ENCODE measurements at regions not wholly inside any gene's neighbourhood (a gene's known extent, or its start where the extent isn't known, plus 50 kb on each side); places are given as distances from the start of the nearest gene placed in this dataset.

DNA sequence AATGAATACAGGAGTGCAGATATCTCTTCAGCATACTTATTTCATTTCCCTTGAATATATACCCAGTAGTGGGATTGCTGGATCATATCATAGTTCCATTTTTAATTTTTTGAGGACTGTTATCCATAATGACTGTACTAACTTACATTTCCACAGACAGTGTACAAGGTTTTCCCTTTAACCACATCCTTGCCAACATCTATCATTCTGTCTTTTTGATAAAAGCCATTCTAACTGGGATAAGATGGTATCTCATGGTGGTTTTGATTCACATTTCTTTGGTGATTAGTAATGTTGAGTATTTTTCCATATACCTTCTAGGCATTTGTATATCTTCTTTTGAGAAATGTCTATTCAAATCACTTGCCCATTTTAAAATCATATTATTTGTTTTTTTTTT is 325.2 kb downstream of the CYP26B1 start:
- Histone ChIP-seq H3K4me1 (no peaks in the 10 kb centered on the region), H3K9me3 (no peaks in the 10 kb centered on the region), H3K27me3 (peaks cover 0 to 6% (median 3%) of the 10 kb centered on the region in 3 donors), H3K4me3 (no peak overlapping the region), H3K27ac (no peak overlapping the region), H3K36me3 (no peaks in the 10 kb centered on the region)
- no peak for DNase-seq
- intact Hi-C loops (cut with DNase I; ENCODE audit: low total_unique reads): no loop called here
- TF ChIP-seq EP300 (IDR thresholded peaks at IDR 0.05) (no peak), CTCF (IDR thresholded peaks at IDR 0.05) (no peak), POLR2AphosphoS5 (IDR thresholded peaks at IDR 0.05) (no peak), POLR2A (IDR thresholded peaks at IDR 0.05) (no peak)

- H3K27ac ChIP-seq: no peak overlapping the region
- no peaks in the 10 kb centered on the region for H3K4me1 ChIP-seq
- peaks cover 0 to 6% (median 3%) of the 10 kb centered on the region in 3 donors for H3K27me3 ChIP-seq
- H3K4me3 ChIP-seq: no peak overlapping the region
- TF ChIP-seq EP300 (IDR thresholded peaks at IDR 0.05) (no peak), POLR2AphosphoS5 (IDR thresholded peaks at IDR 0.05) (no peak), POLR2A (IDR thresholded peaks at IDR 0.05) (no peak), CTCF (IDR thresholded peaks at IDR 0.05) (no peak)
- intact Hi-C loops (cut with DNase I; ENCODE audit: low total_unique reads): no loop called here
- no peak for DNase-seq
- no peaks in the 10 kb centered on the region for H3K36me3 ChIP-seq
- H3K9me3 ChIP-seq: no peaks in the 10 kb centered on the region
Measured at GRCh38 chr2:71821856-71822255, 325.8 kb downstream of the CYP26B1 start.

DNA sequence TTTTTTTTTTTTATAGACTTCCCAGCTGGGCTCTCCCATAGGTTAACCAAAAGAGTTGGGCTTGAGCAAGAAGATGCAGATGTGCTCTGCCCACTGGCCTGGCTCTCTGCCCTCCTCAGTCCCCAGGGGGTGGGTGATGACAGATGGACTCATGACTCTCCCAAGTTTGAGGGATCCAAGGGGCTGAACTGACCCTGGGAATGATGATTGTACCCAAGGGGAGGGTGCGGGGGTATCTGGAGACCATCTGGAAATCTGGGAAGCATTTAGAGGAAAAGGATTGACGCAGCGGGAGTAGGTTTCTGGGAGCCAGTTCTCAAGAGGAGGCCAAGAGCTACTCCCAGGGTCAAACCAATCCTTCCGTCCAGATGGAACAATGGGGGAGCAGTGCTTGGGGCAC is 330.8 kb downstream of the CYP26B1 start:
- intact Hi-C loops (cut with DNase I; ENCODE audit: low total_unique reads): no loop called here
- WGBS, 5 donors: 86 to 97% (median 95%) methylated on average over 4 of the region's 4 CpGs

DNA sequence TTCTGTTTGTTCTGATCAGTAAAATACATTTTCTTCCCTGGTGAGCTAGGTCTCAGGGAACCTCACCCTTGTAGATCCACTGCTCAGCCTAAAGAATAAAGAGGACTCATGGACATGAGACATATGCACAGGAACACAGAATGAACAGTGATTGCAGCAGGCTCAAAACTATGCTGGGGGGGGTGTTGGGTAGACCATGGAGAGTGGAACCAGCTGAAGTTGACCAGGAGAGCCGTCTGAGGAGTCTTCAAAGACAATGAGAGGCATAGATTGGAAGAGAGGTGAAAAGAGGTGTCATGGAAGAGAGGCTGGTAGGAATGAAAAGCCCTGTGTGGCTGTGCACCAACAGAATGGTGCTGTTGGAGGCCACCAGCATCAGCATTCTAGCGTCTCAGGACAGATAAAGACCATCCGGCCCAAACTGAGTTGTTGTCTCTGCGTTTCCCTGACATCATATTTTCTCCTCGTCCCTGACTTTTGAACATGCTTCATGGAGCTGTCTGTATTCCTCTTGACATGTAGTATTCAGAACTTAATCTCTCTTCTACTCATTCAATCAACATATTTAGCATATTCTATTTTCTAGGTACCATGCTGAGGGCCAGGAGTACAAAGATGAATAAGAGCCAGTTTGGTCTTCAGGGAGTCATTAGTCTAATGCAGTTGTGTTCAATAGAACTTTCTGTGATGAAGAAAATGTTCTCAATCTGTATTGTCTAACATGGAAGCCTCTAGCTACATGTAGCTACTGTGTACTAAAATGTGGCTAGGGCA is 331.8 kb downstream of the CYP26B1 start:
- no peaks in the 10 kb centered on the region for H3K9me3 ChIP-seq
- no peak overlapping the region for H3K4me3 ChIP-seq
- no peak for DNase-seq
- TF ChIP-seq CTCF (IDR thresholded peaks at IDR 0.05) (no peak), EP300 (IDR thresholded peaks at IDR 0.05) (no peak), POLR2AphosphoS5 (IDR thresholded peaks at IDR 0.05) (no peak), POLR2A (IDR thresholded peaks at IDR 0.05) (no peak)
- intact Hi-C loops (cut with DNase I; ENCODE audit: low total_unique reads): no loop called here
- WGBS, 5 donors: 81 to 90% (median 85%) methylated on average over 5 of the region's 5 CpGs
- H3K4me1 ChIP-seq: no peaks in the 10 kb centered on the region
- no peak overlapping the region for H3K27ac ChIP-seq
- peaks cover 0 to 6% (median 3%) of the 10 kb centered on the region in 3 donors for H3K27me3 ChIP-seq
- H3K36me3 ChIP-seq: no peaks in the 10 kb centered on the region

More for the DNA sequence above, 330.8 kb downstream of the CYP26B1 start:
- DNase-seq: no peak
- no peaks in the 10 kb centered on the region for H3K36me3 ChIP-seq
- H3K4me1 ChIP-seq: no peaks in the 10 kb centered on the region
- H3K27ac ChIP-seq: no peak overlapping the region
- no peak overlapping the region for H3K4me3 ChIP-seq
- peaks cover 0 to 6% (median 3%) of the 10 kb centered on the region in 3 donors for H3K27me3 ChIP-seq
- no peak for TF ChIP-seq POLR2AphosphoS5 (IDR thresholded peaks at IDR 0.05)
- TF ChIP-seq EP300 (IDR thresholded peaks at IDR 0.05): no peak
- no peak for TF ChIP-seq CTCF (IDR thresholded peaks at IDR 0.05)
- no peak for TF ChIP-seq POLR2A (IDR thresholded peaks at IDR 0.05)
- no peaks in the 10 kb centered on the region for H3K9me3 ChIP-seq

All from stomach (tissue), 8 donors.